ENCODE measurements at regions not wholly inside any gene's neighbourhood (a gene's known extent, or its start where the extent isn't known, plus 50 kb on each side); places are given as distances from the start of the nearest gene placed in this dataset.

- TF ChIP-seq HOXA7 (CRISPR knock-in tag; IDR thresholded peaks at IDR 0.05; ENCODE audit: borderline replicate concordance): no peak
- TF ChIP-seq ZNF10 (tag by site-specific recombination; IDR thresholded peaks at IDR 0.05): no peak
- no peak for TF ChIP-seq ZNF768 (tag by site-specific recombination; IDR thresholded peaks at IDR 0.05)
- TF ChIP-seq ZNF223 (tag by site-specific recombination; IDR thresholded peaks at IDR 0.05): no peak
These were observed 208.7 kb downstream of the MED10 start (continued) for GRCh38 chr5:6169660-6170059.

GRCh38 chr5:6166698-6167394 lies 211.5 kb downstream of the MED10 start:
- TF ChIP-seq PRDM1 (tag by site-specific recombination; IDR thresholded peaks at IDR 0.05) (no peak), ZNF146 (tag by site-specific recombination; IDR thresholded peaks at IDR 0.05) (no peak), ZNF629 (tag by site-specific recombination; IDR thresholded peaks at IDR 0.05) (no peak), INSM2 (tag by site-specific recombination; IDR thresholded peaks at IDR 0.05) (no peak), ZBTB49 (tag by site-specific recombination; IDR thresholded peaks at IDR 0.05; ENCODE audit: low read depth) (no peak), ZNF433 (tag by site-specific recombination; IDR thresholded peaks at IDR 0.05; ENCODE audit: low read depth) (no peak), ZNF571 (tag by site-specific recombination; IDR thresholded peaks at IDR 0.05) (no peak), ZNF426 (tag by site-specific recombination; IDR thresholded peaks at IDR 0.05) (no peak), ZNF157 (tag by site-specific recombination; IDR thresholded peaks at IDR 0.05) (no peak), ZNF132 (tag by site-specific recombination; IDR thresholded peaks at IDR 0.05; ENCODE audit: borderline replicate concordance) (no peak), KLF8 (tag by site-specific recombination; IDR thresholded peaks at IDR 0.05) (no peak), ZNF112 (tag by site-specific recombination; IDR thresholded peaks at IDR 0.05) (no peak), ZNF148 (tag by site-specific recombination; IDR thresholded peaks at IDR 0.05; ENCODE audit: borderline replicate concordance) (no peak), ZNF366 (tag by site-specific recombination; conservative IDR thresholded peaks at IDR 0.05) (no peak), ZNF76 (tag by site-specific recombination; IDR thresholded peaks at IDR 0.05; ENCODE audit: borderline replicate concordance, low read depth) (no peak), ZNF350 (tag by site-specific recombination; IDR thresholded peaks at IDR 0.05) (no peak), ZEB2 (tag by site-specific recombination; IDR thresholded peaks at IDR 0.05) (no peak)
- Histone ChIP-seq H3K36me3 (ENCODE audit: control insufficient read depth in 2 of 2, insufficient read depth in 1 of 2, low read length in 2 of 2) (no peaks in the 10 kb centered on the region), H3K27ac (ENCODE audit: extremely low read depth, low read depth, low read length) (no peak overlapping the region), H3K4me1 (ENCODE audit: control insufficient read depth, insufficient read depth, low read length) (no peaks in the 10 kb centered on the region), H3K4me3 (ENCODE audit: low read depth, low read length) (no peak overlapping the region), H3K9me3 (ENCODE audit: control insufficient read depth, insufficient read depth, low read depth, low read length) (no peaks in the 10 kb centered on the region)
- CTCF ChIA-PET: no interaction called here
- POLR2A ChIA-PET: no interaction called here
